ENCODE measurements at regions not wholly inside any gene's neighbourhood (a gene's known extent, or its start where the extent isn't known, plus 50 kb on each side); places are given as distances from the start of the nearest gene placed in this dataset.

DNA sequence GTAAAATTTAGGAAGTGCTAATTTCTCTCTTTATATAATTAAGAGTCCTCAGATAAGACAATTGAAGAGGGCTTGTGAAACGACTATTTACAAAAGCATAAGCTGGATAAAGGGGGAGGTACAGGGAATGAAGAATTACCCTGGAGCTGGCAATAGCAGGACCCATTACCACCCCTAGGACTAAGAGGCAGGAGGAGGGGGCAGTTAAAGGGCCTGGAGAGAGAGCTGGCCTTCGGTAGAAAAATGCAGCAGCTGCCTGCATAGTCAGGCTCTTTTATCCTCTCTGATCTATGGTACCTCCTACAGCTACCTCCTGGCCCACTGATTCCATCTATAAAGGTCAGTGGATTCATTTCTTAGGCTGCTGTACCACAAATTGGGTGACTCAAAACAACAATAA is 57.7 kb upstream of the TRPC3 start:
- TF ChIP-seq POLR2AphosphoS5 (IDR thresholded peaks at IDR 0.05; ENCODE audit: low read depth, low read length) = no peak
- no peak for TF ChIP-seq POLR2A (IDR thresholded peaks at IDR 0.05; ENCODE audit: low read depth, low read length)
- no peak for TF ChIP-seq TAF1 (IDR thresholded peaks at IDR 0.05; ENCODE audit: borderline replicate concordance, low read depth, low read length)
